Ishikawa (cell line): ENCODE measurements at regions not wholly inside any gene's neighbourhood (a gene's known extent, or its start where the extent isn't known, plus 50 kb on each side); places are given as distances from the start of the nearest gene placed in this dataset.

Experiments
- CEBPB ChIP-seq: IDR thresholded peaks from 2 replicates; pipeline ENCODE4 v1.6.1; 2012
- CREB1 ChIP-seq: IDR thresholded peaks from 2 replicates; pipeline ENCODE4 v1.6.1; 2012; ENCODE audit warnings: low read depth
- EGR1 ChIP-seq: IDR thresholded peaks from 2 replicates; pipeline ENCODE4 v1.6.1; 2012
- EP300 ChIP-seq: IDR thresholded peaks from 2 replicates; pipeline ENCODE4 v1.6.1; 2012; ENCODE audit warnings: borderline replicate concordance
- FOXM1 ChIP-seq: IDR thresholded peaks from 2 replicates; pipeline ENCODE4 v1.6.1; 2012; ENCODE audit warnings: low read depth, borderline replicate concordance
- MAX ChIP-seq: IDR thresholded peaks from 2 replicates; pipeline ENCODE4 v1.6.1; 2012
- NFIC ChIP-seq: IDR thresholded peaks from 2 replicates; pipeline ENCODE4 v1.6.1; 2012
- RAD21 ChIP-seq: IDR thresholded peaks from 2 replicates; pipeline ENCODE4 v1.6.1; 2012; ENCODE audit warnings: low read depth
- TAF1 ChIP-seq: IDR thresholded peaks from 2 replicates; pipeline ENCODE4 v1.6.1; 2012; ENCODE audit warnings: low read depth, mild to moderate bottlenecking
- TCF12 ChIP-seq: IDR thresholded peaks from 2 replicates; pipeline ENCODE4 v1.6.1; 2012; ENCODE audit warnings: low read depth
- TEAD4 ChIP-seq: IDR thresholded peaks from 2 replicates; pipeline ENCODE4 v1.6.1; 2012
- USF1 ChIP-seq: IDR thresholded peaks from 2 replicates; pipeline ENCODE4 v1.6.1; 2012
- YY1 ChIP-seq: IDR thresholded peaks from 2 replicates; pipeline ENCODE4 v1.6.1; 2012; ENCODE audit warnings: low read depth
- ZBTB7A ChIP-seq: IDR thresholded peaks from 2 replicates; pipeline ENCODE4 v1.6.1; 2012; ENCODE audit warnings: low read depth
- TF ChIP-seq, protein P1 (sequence below): IDR thresholded peaks from 2 replicates; pipeline ENCODE4 v1.6.1; 2012; ENCODE audit warnings: low read depth, mild to moderate bottlenecking

DNA sequence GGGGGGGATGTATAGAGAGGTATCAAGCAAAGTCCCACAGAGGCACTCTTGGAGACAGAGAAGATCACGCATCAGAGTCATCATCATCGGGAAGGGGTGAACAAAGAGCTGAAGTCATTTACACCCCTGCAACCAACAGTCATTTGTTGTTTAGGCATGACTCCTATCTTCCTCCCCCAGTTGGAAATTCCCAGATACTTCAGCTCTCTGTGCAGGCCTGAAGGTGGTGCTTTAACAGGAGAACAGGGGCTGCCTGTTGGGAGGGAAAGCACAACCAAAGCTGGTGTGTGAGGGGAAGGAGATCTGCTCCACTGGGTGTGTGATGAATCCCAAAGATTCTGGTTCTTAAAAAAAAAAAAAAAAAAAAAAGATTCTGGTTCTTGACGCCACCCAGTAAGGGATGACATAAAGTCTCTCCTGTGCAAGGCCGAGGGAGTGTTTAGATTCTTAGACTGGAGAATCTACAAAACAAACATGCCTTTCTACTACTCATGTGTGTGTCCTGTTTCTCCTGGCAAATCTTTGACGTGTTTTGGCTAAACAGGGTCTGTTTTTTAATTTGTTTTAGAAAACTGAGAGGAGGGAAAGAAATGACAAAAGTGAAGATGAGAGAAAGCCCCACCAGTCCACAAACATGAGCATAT, 121.0 kb upstream of the ARHGAP5 start:
- TF ChIP-seq, protein P1, sequence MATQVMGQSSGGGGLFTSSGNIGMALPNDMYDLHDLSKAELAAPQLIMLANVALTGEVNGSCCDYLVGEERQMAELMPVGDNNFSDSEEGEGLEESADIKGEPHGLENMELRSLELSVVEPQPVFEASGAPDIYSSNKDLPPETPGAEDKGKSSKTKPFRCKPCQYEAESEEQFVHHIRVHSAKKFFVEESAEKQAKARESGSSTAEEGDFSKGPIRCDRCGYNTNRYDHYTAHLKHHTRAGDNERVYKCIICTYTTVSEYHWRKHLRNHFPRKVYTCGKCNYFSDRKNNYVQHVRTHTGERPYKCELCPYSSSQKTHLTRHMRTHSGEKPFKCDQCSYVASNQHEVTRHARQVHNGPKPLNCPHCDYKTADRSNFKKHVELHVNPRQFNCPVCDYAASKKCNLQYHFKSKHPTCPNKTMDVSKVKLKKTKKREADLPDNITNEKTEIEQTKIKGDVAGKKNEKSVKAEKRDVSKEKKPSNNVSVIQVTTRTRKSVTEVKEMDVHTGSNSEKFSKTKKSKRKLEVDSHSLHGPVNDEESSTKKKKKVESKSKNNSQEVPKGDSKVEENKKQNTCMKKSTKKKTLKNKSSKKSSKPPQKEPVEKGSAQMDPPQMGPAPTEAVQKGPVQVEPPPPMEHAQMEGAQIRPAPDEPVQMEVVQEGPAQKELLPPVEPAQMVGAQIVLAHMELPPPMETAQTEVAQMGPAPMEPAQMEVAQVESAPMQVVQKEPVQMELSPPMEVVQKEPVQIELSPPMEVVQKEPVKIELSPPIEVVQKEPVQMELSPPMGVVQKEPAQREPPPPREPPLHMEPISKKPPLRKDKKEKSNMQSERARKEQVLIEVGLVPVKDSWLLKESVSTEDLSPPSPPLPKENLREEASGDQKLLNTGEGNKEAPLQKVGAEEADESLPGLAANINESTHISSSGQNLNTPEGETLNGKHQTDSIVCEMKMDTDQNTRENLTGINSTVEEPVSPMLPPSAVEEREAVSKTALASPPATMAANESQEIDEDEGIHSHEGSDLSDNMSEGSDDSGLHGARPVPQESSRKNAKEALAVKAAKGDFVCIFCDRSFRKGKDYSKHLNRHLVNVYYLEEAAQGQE: no peak
- TF ChIP-seq NFIC (no peak), TCF12 (no peak), ZBTB7A (no peak), EP300 (no peak), CEBPB (no peak), RAD21 (no peak), USF1 (no peak), TEAD4 (no peak), FOXM1 (no peak), YY1 (no peak)

DNA sequence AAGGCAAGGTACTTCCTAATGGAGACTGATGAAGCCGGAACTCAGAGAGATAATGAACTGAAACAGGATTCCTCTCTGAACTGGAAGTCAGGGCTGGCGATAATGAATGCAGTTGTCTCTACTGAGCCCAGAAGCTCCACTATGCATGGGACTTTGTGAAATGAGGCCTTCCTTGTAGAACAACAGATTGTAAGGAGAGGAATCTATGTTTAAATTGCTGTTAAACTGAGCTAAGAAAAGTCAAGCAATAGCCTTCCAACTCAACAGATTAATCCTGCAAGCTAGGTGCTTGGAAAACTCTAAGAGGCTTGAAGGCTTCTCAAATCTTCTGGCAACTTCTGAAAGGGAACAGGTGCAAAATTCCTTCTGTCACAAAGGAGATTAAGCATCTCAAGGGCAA, 119.5 kb upstream of the ARHGAP5 start:
- TF ChIP-seq TAF1: no peak
- TF ChIP-seq TCF12: no peak
- TF ChIP-seq MAX: no peak
- TF ChIP-seq ZBTB7A: no peak
- TF ChIP-seq USF1: no peak
- TF ChIP-seq YY1: no peak
- no peak for TF ChIP-seq FOXM1
- no peak for TF ChIP-seq NFIC
- TF ChIP-seq TEAD4: no peak
- TF ChIP-seq, protein P1: no peak
- no peak for TF ChIP-seq CEBPB
- no peak for TF ChIP-seq RAD21
- no peak for TF ChIP-seq CREB1

DNA sequence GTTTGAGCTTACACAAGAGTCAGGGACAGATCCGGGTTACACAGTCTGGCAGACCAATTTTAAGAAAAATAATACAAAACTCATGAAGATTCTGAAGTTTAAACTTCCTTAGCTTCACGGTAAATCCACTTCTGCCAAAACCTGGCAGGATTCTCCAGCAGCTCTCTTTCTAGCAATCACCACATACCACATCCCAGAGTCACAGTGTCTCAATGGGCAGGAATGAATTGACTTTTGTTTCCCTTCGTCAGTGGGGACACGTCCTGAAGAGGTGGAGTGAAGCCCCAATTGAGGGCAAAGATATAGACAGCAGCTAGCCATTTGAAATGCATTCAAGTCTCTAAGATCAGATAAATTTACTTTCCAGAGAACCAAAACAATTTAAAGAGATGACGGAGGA, 117.1 kb upstream of the ARHGAP5 start:
- no peak for TF ChIP-seq CEBPB
- no peak for TF ChIP-seq TAF1
- TF ChIP-seq EP300: no peak
- TF ChIP-seq NFIC: no peak
- no peak for TF ChIP-seq TCF12
- TF ChIP-seq EGR1: no peak
- TF ChIP-seq RAD21: no peak
- TF ChIP-seq, protein P1: no peak
- no peak for TF ChIP-seq ZBTB7A
- no peak for TF ChIP-seq TEAD4
- no peak for TF ChIP-seq USF1
- no peak for TF ChIP-seq MAX

- TF ChIP-seq CEBPB (no peak), TCF12 (no peak), NFIC (no peak), FOXM1 (no peak), TAF1 (no peak), YY1 (no peak), ZBTB7A (no peak), RAD21 (no peak), CREB1 (no peak), TEAD4 (no peak), EP300 (no peak), EGR1 (no peak), MAX (no peak)
These were observed 115.2 kb upstream of the ARHGAP5 start for GRCh38 chr14:31961896-31962295.
